Heart right ventricle (tissue), 16 donors: ENCODE measurements at regions not wholly inside any gene's neighbourhood (a gene's known extent, or its start where the extent isn't known, plus 50 kb on each side); places are given as distances from the start of the nearest gene placed in this dataset.

ENCODE experiments used
- ATAC-seq, 8 donors: fragments of 200-7000 bp; cut with Tn5 transposase; one replicate each; pipeline ENCODE4 v1.9.1; 2020; ENCODE audit warnings: mild to moderate bottlenecking in 8 of 8, moderate library complexity in 8 of 8, moderate number of reproducible peaks in 1 of 8
- DNase-seq, 2 donors: peaks; one replicate each; pipeline ENCODE4 v3.0.0-alpha.2; 2020
- H3K27ac ChIP-seq, 10 donors: fragments of 200-600 bp; sonication (generic) in 2 of 10; one replicate each; pipeline versions ENCODE4 v1.5.0 to v1.8.0; 2020 to 2022; ENCODE audit warnings: mild to moderate bottlenecking in 3 of 10
- H3K27me3 ChIP-seq, 7 donors: fragments of 200-600 bp; one replicate each; pipeline ENCODE4 v1.8.0; 2021 to 2022; ENCODE audit warnings: mild to moderate bottlenecking in 2 of 7
- H3K36me3 ChIP-seq, 9 donors: fragments of 200-600 bp; sonication (generic) in 1 of 9; one replicate each; pipeline versions ENCODE4 v1.5.0 to v1.8.0; 2020 to 2022; ENCODE audit warnings: mild to moderate bottlenecking in 2 of 9
- H3K4me1 ChIP-seq, 9 donors: fragments of 200-600 bp; sonication (generic) in 1 of 9; one replicate each; pipeline versions ENCODE4 v1.5.0 to v1.8.0; 2020 to 2022; ENCODE audit warnings: mild to moderate bottlenecking in 4 of 9
- H3K4me3 ChIP-seq, 10 donors: fragments of 200-600 bp; sonication (generic) in 2 of 10; one replicate each; pipeline versions ENCODE4 v1.5.0 to v1.8.0; 2020 to 2022; ENCODE audit warnings: mild to moderate bottlenecking in 7 of 10, moderate library complexity in 2 of 10
- H3K9me3 ChIP-seq, 11 donors: fragments of 200-600 bp in 10 of 11; sonication (generic) in 2 of 11; one replicate each; pipeline versions ENCODE4 v1.5.0 to v1.8.0; 2013 to 2022; ENCODE audit warnings: mild to moderate bottlenecking in 2 of 11, control low read depth in 1 of 11, moderate library complexity in 1 of 11
- WGBS, 2 donors: extraction: QIAGEN DNeasy Blood & Tissue Kit; methylation state at CpG; one replicate each; pipeline ENCODE4 v1.1.7; 2013; ENCODE audit warnings: inconsistent platforms in 1 of 2; 5-methylcytosine and 5-hydroxymethylcytosine counted together
- intact Hi-C, 10 donors: fragments of 100-400 bp; cut with DNase I; formaldehyde crosslinking; loops; one replicate each; pipeline versions ENCODE4 v1.11.1 to v1.14.2; 2022
- TF ChIP-seq, protein P1 (sequence below), 9 donors: fragments of 200-600 bp; sonication (generic) in 2 of 9; IDR thresholded peaks; one replicate each; pipeline versions ENCODE4 v1.5.0 to v1.8.0; 2021 to 2022; ENCODE audit warnings: antibody characterized with exemption in 9 of 9, mild to moderate bottlenecking in 5 of 9, moderate library complexity in 1 of 9
- donor health status: Arrhythmogenic right ventricular cardiomyopathy.
- donor health status: ischemic (EF 13 %, LVEDD 7.1; RV severe dilation, severe dysfunction).
- donor health status: healthy with polysubstance abuse.
- donor health status: DM: no; HTN: yes; CAD: no.
- donor health status: DM: no; HTN: no; CAD: no.
- donor health status: ischemic (EF 25% LVEDD 6.9; RV normal size, moderate dysfunction).
- donor health status: ischemic (EF 25% LVEDD 5.7; RV mildly dilated, moderate dysfunction).
- donor health status: healthy.
- donor health status: DM: yes; HTN: yes; CAD: no.
- donor health status: Ischemic cardiomyopathy.
- donor health status: ischemic (EF 35%, LVEDD 5.7; RV mildly dilated, moderate dysfunction).
- donor health status: nonischemic (EF 11% LVEDD 7.7; RV severe dilation, severe dysfunction).
- donor health status: DM: yes; HTN: yes; CAD: no.
- donor health status: PGD.
- donor health status: ischemic (EF 29% LVEDD 5.4; RV normal size, mild dysfunction).
- donor health status: nonischemic (EF 23%, LVEDD 6.1; RV moderate dilation, normal function).

DNA sequence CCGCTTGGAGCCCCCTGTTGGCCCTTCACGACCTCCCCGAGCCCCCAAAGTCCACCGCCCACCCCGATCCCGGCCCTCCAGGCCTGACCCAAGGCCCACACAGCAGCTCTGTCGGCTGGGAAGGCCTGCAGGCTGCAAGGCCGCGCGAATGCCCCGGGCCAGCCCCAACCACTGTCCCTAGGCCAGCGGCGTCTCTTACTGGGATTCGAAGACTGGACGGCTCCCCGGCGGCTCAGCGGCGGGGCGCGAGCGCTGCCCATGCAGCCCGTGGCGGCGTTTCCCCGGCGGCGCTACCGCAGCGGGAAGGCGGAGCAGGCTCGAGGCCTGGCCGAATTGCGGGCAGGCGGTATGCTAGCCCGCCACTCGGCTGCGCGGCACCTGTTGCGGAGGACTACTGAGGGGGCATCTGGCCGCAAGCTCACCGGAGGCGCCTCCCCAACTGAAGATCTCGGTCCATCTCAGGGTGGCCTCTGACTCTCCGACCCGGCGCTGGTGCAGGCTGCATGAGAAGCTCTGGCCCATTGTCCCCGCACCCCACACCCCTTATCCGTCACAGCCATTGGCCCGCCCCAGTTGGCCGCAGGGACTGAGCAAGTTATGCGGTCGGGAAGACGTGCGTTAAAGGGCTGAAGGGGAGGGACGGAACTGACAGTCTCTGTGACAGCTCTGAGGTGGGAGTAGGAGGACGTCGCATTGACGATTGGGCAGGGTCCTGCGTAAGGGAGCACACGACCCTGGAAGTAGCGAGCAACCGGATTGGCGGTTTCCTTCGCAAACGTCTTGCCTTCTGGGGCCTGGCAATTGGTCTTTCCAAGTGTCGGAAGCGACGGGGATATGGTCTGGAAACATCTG lies 303.5 kb upstream of the HSFY2 start:
- Histone ChIP-seq H3K27ac (peak overlapping the region in 7 of 10 donors; percentile 81 to 88 (median 85)), H3K4me3 (peak overlapping the region in 7 of 10 donors; percentile 24 to 75 (median 69)), H3K36me3 (no peaks in the 10 kb centered on the region), H3K4me1 (peaks cover 0 to 4% (median 0%) of the 10 kb centered on the region in 9 donors), H3K27me3 (no peaks in the 10 kb centered on the region), H3K9me3 (no peaks in the 10 kb centered on the region)
- ATAC-seq (peak in 5 of 8 donors; percentile 82 to 90 (median 88)), DNase-seq (peak; percentile 66 to 77)
- WGBS, 2 donors, result 0 to 1% methylated on average over 27 to 68 of the region's 69 CpGs
- TF ChIP-seq, protein P1, sequence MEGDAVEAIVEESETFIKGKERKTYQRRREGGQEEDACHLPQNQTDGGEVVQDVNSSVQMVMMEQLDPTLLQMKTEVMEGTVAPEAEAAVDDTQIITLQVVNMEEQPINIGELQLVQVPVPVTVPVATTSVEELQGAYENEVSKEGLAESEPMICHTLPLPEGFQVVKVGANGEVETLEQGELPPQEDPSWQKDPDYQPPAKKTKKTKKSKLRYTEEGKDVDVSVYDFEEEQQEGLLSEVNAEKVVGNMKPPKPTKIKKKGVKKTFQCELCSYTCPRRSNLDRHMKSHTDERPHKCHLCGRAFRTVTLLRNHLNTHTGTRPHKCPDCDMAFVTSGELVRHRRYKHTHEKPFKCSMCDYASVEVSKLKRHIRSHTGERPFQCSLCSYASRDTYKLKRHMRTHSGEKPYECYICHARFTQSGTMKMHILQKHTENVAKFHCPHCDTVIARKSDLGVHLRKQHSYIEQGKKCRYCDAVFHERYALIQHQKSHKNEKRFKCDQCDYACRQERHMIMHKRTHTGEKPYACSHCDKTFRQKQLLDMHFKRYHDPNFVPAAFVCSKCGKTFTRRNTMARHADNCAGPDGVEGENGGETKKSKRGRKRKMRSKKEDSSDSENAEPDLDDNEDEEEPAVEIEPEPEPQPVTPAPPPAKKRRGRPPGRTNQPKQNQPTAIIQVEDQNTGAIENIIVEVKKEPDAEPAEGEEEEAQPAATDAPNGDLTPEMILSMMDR (IDR thresholded peaks at IDR 0.05), result no peak
- intact Hi-C loops, result loop anchor here in 1 of 10 donors (10.0 kb wide), 2 partner anchors 52 to 1498 kb away; partner anchors contain the start of gene EIF1AY

DNA sequence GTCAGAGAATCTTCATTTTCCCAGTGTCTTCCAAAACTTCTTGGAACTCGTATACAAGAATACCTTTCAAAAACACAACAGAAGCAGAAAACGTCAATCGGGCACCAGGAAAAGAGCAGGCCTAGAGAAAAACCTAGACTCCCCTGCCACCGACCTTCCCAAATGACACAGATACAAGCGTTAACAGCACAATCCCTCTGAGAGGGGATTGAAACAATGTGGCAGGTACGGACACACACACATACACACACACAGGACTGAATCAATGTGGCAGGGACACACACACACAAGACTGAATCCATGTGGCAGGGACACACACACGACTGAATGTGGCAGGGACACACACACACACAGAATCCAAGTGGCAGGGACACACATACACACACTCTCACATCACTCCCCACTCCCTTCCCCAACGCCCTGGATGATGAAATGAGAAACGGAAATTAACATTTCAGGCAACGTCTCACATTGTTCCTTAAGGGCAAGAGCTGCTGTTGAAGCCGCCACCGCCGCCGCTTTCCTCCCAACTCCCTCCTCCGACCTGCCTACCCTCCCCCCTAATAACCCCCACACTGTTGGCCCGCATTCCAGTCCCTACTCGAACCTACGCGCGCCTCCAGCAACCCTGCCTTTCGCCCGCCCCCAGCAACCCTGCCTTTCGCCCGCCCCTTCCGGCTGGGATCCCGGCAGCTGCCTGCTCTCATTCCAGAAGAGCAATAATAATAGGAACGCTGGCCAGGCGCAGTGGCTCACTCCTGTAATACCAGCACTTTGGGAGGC lies 302.1 kb upstream of the HSFY2 start:
- peak; percentile 79 for DNase-seq
- peak overlapping the region in 7 of 10 donors; percentile 81 to 88 (median 85) for H3K27ac ChIP-seq

DNA sequence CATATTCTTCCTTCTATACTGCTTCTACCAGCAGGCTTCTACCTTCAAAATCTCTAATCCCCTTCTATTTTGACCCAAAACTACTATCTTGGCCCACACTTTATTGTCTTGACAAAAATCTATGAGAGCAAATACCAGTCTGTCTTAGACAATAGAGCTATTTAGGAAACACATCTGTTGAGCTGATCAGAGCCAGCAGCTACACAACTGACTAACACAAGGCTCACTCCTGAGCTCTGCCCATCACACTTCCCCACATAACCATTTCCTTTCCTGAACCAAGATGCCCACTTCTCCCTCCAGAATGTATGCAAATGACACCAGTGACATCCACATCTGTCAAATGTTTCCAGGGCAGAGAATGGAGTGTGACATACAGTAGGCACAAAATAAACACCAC lies 293.9 kb upstream of the HSFY2 start:
- no peaks in the 10 kb centered on the region for H3K9me3 ChIP-seq
- DNase-seq (no peak), ATAC-seq (peak in 2 of 8 donors; percentile 35 to 55)
- H3K4me1 ChIP-seq, result peaks cover 0 to 29% (median 0%) of the 10 kb centered on the region in 9 donors
- TF ChIP-seq, protein P1 (IDR thresholded peaks at IDR 0.05), result no peak
- peak overlapping the region in 4 of 10 donors; percentile 10 to 76 (median 64) for H3K27ac ChIP-seq
- no peaks in the 10 kb centered on the region for H3K27me3 ChIP-seq
- H3K36me3 ChIP-seq, result no peaks in the 10 kb centered on the region
- H3K4me3 ChIP-seq, result no peak overlapping the region
- intact Hi-C loops, result loop anchor here in 1 of 10 donors (5.0 kb wide), 1 partner anchor 50 kb away; no protein-coding TSS in a partner anchor

More for the DNA sequence above, 302.1 kb upstream of the HSFY2 start:
- H3K36me3 ChIP-seq, result no peaks in the 10 kb centered on the region
- H3K9me3 ChIP-seq, result no peaks in the 10 kb centered on the region
- peak in 5 of 8 donors; percentile 76 to 88 (median 85) for ATAC-seq
- H3K4me1 ChIP-seq, result peaks cover 0 to 4% (median 0%) of the 10 kb centered on the region in 9 donors
- no peaks in the 10 kb centered on the region for H3K27me3 ChIP-seq
- TF ChIP-seq, protein P1 (IDR thresholded peaks at IDR 0.05), result no peak
- 2% methylated on average over 27 to 28 of the region's 28 CpGs for WGBS, 2 donors
- intact Hi-C loops, result loop anchor here in 1 of 10 donors (10.0 kb wide), 2 partner anchors 51 to 1499 kb away; partner anchors contain the start of gene EIF1AY
- peak overlapping the region in 7 of 10 donors; percentile 24 to 75 (median 69) for H3K4me3 ChIP-seq
